ENCODE measurements at regions not wholly inside any gene's neighbourhood (a gene's known extent, or its start where the extent isn't known, plus 50 kb on each side); places are given as distances from the start of the nearest gene placed in this dataset.

DNA sequence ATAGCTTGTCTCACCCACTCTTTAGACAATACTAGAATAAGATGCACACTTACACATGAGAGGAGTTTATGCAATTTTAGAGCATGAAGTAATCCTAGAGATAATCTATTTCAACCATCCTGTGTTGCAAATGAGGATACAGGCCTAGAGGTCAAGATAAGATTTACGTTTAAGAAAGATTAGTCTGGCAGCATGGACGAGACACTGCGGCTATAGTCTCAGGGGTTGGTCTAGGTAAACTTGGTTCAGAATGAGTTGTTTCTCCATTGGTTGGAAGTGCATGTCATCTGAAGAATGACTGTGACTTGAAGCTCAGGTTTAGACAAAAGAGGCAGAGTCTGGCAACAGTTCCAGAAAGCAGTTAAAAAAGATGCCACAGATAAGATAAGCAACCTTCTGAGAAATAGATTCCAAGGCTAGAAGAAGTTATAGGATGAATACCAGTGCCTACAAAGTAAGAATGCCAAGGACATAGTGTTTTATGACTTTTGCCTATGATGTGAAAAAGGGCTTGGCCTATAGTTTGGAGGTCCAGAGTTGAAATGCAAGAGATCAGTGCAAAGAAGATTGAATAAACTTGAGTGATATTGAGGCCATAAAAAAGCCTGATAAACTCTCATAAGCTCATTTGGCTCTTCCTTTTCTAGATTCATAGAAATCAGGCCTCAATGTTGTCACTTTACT lies 631.0 kb downstream of the SQOR start (continued):
- TF ChIP-seq, protein P1, sequence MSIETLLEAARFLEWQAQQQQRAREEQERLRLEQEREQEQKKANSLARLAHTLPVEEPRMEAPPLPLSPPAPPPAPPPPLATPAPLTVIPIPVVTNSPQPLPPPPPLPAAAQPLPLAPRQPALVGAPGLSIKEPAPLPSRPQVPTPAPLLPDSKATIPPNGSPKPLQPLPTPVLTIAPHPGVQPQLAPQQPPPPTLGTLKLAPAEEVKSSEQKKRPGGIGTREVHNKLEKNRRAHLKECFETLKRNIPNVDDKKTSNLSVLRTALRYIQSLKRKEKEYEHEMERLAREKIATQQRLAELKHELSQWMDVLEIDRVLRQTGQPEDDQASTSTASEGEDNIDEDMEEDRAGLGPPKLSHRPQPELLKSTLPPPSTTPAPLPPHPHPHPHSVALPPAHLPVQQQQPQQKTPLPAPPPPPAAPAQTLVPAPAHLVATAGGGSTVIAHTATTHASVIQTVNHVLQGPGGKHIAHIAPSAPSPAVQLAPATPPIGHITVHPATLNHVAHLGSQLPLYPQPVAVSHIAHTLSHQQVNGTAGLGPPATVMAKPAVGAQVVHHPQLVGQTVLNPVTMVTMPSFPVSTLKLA (IDR thresholded peaks at IDR 0.05), result no peak
- TF ChIP-seq PRPF4 (IDR thresholded peaks at IDR 0.05; ENCODE audit: low read depth, low read length, poor library complexity, severe bottlenecking) (no peak), MIER2 (CRISPR knock-in tag; IDR thresholded peaks at IDR 0.05) (no peak), NR3C1 (CRISPR knock-in tag; IDR thresholded peaks at IDR 0.05) (no peak)

DNA sequence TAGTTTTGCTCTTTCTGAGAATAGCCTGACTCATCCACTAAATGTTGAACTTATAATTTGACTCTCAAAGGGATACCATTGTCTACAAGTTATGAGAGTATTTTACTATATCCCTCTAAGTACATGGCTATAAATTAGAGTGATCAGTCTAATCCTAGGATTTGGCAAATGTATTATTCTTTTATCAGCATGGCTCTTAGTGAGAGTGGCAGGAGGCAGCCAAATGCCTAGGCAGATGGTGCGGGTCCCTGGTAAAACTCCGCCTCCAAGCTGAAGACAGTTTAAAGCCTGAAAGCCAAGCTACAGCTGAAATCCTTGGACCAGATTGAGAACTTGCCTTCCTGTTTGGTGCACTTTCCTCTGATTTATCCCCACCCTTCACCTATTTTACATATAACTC lies 631.8 kb downstream of the SQOR start:
- H3K36me3 ChIP-seq (replicated peaks in 1 of 2; ENCODE audit: control insufficient read depth in 1 of 2, insufficient read depth in 2 of 2, low read length in 2 of 2), result no peaks in the 10 kb centered on the region
- CTCF ChIA-PET (ENCODE audit: low intra/inter-chr PET ratio, low total read pairs), result no interaction called here
- FAIRE-seq (no peak), DNase-seq (ENCODE audit: low spot score) (no peak), ATAC-seq (no peak)
- no TSS peak for BruUV-seq (replicated peaks)
- 13% methylated on average over 2 of the region's 2 CpGs for WGBS (ENCODE audit: low lambda C conversion rate)
- POLR2A ChIA-PET, result no interaction called here
- no peaks in the 10 kb centered on the region for H3K27me3 ChIP-seq (ENCODE audit: control insufficient read depth in 1 of 2, insufficient read depth in 2 of 2, low read length in 2 of 2)
- no peak overlapping the region for H3K9ac ChIP-seq (ENCODE audit: insufficient read depth, low read depth, low read length)
- H4K20me1 ChIP-seq (ENCODE audit: insufficient read depth, low read length), result no peaks in the 10 kb centered on the region
- in situ Hi-C loops (cut with HindIII; ENCODE audit: extremely low pct_ligation_motif_present, low pct_unique_long_range_greater_than_20kb), result no loop called here
- intact Hi-C loops (cut with micrococcal nuclease; ENCODE audit: unreplicated experiment), result no loop called here
- no peak overlapping the region for H3K4me2 ChIP-seq (ENCODE audit: low read depth, low read length)
- H3K4me1 ChIP-seq (ENCODE audit: insufficient read depth, low read length), result no peaks in the 10 kb centered on the region
- peaks cover 10% of the 10 kb centered on the region; the same call in 1 of the 2 replicates for H3K9me3 ChIP-seq (ENCODE audit: low read length)
- H3K4me3 ChIP-seq (replicated peaks in 1 of 3; ENCODE audit: insufficient read depth in 1 of 3, low read depth in 2 of 3, low read length in 3 of 3), result no peak overlapping the region
- H2AFZ ChIP-seq (ENCODE audit: low read length), result no peak overlapping the region
- H3K27ac ChIP-seq (ENCODE audit: extremely low read length, insufficient read depth, low read length), result no peak overlapping the region
- H3K79me2 ChIP-seq (ENCODE audit: insufficient read depth, low read length), result no peaks in the 10 kb centered on the region
- no peak for TF ChIP-seq ZMAT3 (CRISPR knock-in tag; conservative IDR thresholded peaks at IDR 0.05)
- no peak for TF ChIP-seq HNRNPK (IDR thresholded peaks at IDR 0.05; ENCODE audit: low read depth, low read length, poor library complexity, severe bottlenecking)
- no peak for TF ChIP-seq HDAC6 (IDR thresholded peaks at IDR 0.05; ENCODE audit: low read depth, low read length)
- TF ChIP-seq, protein P2, sequence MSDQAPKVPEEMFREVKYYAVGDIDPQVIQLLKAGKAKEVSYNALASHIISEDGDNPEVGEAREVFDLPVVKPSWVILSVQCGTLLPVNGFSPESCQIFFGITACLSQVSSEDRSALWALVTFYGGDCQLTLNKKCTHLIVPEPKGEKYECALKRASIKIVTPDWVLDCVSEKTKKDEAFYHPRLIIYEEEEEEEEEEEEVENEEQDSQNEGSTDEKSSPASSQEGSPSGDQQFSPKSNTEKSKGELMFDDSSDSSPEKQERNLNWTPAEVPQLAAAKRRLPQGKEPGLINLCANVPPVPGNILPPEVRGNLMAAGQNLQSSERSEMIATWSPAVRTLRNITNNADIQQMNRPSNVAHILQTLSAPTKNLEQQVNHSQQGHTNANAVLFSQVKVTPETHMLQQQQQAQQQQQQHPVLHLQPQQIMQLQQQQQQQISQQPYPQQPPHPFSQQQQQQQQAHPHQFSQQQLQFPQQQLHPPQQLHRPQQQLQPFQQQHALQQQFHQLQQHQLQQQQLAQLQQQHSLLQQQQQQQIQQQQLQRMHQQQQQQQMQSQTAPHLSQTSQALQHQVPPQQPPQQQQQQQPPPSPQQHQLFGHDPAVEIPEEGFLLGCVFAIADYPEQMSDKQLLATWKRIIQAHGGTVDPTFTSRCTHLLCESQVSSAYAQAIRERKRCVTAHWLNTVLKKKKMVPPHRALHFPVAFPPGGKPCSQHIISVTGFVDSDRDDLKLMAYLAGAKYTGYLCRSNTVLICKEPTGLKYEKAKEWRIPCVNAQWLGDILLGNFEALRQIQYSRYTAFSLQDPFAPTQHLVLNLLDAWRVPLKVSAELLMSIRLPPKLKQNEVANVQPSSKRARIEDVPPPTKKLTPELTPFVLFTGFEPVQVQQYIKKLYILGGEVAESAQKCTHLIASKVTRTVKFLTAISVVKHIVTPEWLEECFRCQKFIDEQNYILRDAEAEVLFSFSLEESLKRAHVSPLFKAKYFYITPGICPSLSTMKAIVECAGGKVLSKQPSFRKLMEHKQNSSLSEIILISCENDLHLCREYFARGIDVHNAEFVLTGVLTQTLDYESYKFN (CRISPR knock-in tag; conservative IDR thresholded peaks at IDR 0.05), result no peak
- no peak for TF ChIP-seq XBP1 (CRISPR knock-in tag; IDR thresholded peaks at IDR 0.05)
- TF ChIP-seq, protein P3, sequence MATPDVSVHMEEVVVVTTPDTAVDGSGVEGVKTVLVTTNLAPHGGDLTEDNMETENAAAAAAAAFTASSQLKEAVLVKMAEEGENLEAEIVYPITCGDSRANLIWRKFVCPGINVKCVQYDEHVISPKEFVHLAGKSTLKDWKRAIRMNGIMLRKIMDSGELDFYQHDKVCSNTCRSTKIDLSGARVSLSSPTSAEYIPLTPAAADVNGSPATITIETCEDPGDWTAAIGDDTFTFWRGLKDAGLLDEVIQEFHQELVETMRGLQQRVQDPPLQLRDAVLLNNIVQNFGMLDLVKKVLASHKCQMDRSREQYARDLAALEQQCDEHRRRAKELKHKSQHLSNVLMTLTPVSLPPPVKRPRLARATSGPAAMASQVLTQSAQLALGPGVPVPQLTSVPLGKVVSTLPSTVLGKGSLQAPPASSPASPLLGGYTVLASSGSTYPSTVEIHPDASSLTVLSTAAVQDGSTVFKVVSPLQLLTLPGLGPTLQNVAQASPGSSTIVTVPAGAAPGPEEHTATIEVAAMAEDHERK (CRISPR knock-in tag; IDR thresholded peaks at IDR 0.05; ENCODE audit: low read depth), result no peak
